Inflammatory macrophage treated with lipopolysaccharide for 4 hours (primary cell): ENCODE measurements at regions not wholly inside any gene's neighbourhood (a gene's known extent, or its start where the extent isn't known, plus 50 kb on each side); places are given as distances from the start of the nearest gene placed in this dataset.

ENCODE experiments used
- DNase-seq: peaks from one replicate; pipeline ENCODE4 v3.0.0-alpha.2; 2020

- DNase-seq, result no peak
These were observed 57.3 kb upstream of the PJA2 start for GRCh38 chr5:109467058-109467457.
